GM12878 (cell line): ENCODE measurements at regions not wholly inside any gene's neighbourhood (a gene's known extent, or its start where the extent isn't known, plus 50 kb on each side); places are given as distances from the start of the nearest gene placed in this dataset.

ENCODE experiments used
- EP300 ChIP-seq, 2 experiments: fragments of 150-350 bp in 1 of 2; IDR thresholded peaks; 2 replicates each; pipeline ENCODE4 v1.6.1; 2011 to 2012; ENCODE audit warnings: low read depth in 2 of 2, low read length in 2 of 2, borderline replicate concordance in 1 of 2, improper control_type of control experiment in 1 of 2, inconsistent platforms in 1 of 2; ENCODE audit not compliant: control insufficient read depth in 1 of 2
- FOS ChIP-seq: IDR thresholded peaks from 3 replicates; pipeline ENCODE4 v1.6.1; 2011; ENCODE audit warnings: borderline replicate concordance; ENCODE audit not compliant: insufficient read length; ENCODE audit errors: extremely low read depth
- KDM1A ChIP-seq: fragments of 200-600 bp; sonication (generic); IDR thresholded peaks from 2 replicates; pipeline ENCODE4 v1.6.1; 2016; ENCODE audit warnings: borderline replicate concordance
- MYC ChIP-seq: IDR thresholded peaks from 2 replicates; pipeline ENCODE4 v1.6.1; 2011; ENCODE audit warnings: mild to moderate bottlenecking, low read length, moderate library complexity, inconsistent platforms; ENCODE audit not compliant: insufficient read depth, insufficient replicate concordance, insufficient read length, severe bottlenecking
- NFIC ChIP-seq: IDR thresholded peaks from 2 replicates; pipeline ENCODE4 v1.6.1; 2012; ENCODE audit warnings: low read depth, mild to moderate bottlenecking, inconsistent platforms, low read length, moderate library complexity
- NFYB ChIP-seq: IDR thresholded peaks from 2 replicates; pipeline ENCODE4 v1.6.1; 2011; ENCODE audit warnings: low read depth, mild to moderate bottlenecking, low read length, improper control_type of control experiment, moderate library complexity; ENCODE audit not compliant: insufficient read depth
- POU2F2 ChIP-seq: IDR thresholded peaks from 3 replicates; pipeline ENCODE4 v1.6.1; 2011; ENCODE audit warnings: low read depth, mild to moderate bottlenecking, low read length, borderline replicate concordance
- TARDBP ChIP-seq: IDR thresholded peaks from 2 replicates; pipeline ENCODE4 v1.6.1; 2016; ENCODE audit warnings: borderline replicate concordance
- TF ChIP-seq, protein P1 (sequence below), 3 experiments: IDR thresholded peaks in 2 of 3; conservative IDR thresholded peaks in 1 of 3; 2 replicates each; pipeline ENCODE4 v1.5.1; 2011; ENCODE audit warnings: low read depth in 3 of 3, low read length in 3 of 3, mild to moderate bottlenecking in 3 of 3, control low read depth in 2 of 3, moderate library complexity in 2 of 3, inconsistent platforms in 1 of 3, mixed read lengths in 1 of 3; ENCODE audit not compliant: control insufficient read depth in 2 of 3, insufficient read depth in 1 of 3; ENCODE audit errors: extremely low read depth in 1 of 3

DNA sequence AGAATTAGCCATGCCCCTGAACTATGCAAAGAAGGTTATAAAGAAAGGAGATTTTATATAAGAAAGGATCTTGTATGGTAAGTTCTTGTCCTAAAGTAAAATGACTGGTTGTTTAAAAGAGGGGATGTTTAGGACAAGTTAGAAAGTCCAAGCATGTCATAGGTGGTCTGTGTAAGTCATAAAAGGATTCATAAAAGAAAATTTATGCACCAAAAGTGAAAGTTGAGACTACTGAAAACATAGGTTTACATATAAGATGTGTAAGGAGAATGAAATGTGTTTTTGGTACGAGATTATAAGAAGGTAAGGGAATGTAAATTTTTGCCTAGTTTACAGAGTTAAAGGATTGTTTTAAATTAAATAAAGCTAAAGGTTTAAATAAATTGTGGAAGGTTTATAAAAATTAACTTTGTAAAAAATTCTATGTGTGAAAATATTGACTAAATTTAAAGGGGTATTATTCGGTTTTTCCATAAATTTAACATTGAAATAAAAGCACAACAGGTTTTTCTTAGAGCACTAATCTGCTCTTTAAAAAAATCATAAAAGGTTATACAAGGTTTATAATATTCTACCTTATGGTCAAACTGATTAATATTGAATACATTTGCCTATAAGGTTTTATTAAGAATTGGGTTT lies 93.6 kb upstream of the UST start:
- TF ChIP-seq POU2F2 = no peak
- TF ChIP-seq, protein P1, sequence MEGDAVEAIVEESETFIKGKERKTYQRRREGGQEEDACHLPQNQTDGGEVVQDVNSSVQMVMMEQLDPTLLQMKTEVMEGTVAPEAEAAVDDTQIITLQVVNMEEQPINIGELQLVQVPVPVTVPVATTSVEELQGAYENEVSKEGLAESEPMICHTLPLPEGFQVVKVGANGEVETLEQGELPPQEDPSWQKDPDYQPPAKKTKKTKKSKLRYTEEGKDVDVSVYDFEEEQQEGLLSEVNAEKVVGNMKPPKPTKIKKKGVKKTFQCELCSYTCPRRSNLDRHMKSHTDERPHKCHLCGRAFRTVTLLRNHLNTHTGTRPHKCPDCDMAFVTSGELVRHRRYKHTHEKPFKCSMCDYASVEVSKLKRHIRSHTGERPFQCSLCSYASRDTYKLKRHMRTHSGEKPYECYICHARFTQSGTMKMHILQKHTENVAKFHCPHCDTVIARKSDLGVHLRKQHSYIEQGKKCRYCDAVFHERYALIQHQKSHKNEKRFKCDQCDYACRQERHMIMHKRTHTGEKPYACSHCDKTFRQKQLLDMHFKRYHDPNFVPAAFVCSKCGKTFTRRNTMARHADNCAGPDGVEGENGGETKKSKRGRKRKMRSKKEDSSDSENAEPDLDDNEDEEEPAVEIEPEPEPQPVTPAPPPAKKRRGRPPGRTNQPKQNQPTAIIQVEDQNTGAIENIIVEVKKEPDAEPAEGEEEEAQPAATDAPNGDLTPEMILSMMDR (IDR thresholded peaks at IDR 0.05 in 2 of 3, conservative IDR thresholded peaks at IDR 0.05 in 1 of 3; ENCODE audit: control insufficient read depth in 2 of 3, extremely low read depth in 1 of 3, insufficient read depth in 1 of 3, low read depth in 3 of 3, low read length in 3 of 3) = no peak
- TF ChIP-seq NFIC = no peak
- TF ChIP-seq NFYB = no peak
- TF ChIP-seq KDM1A = no peak
- no peak for TF ChIP-seq FOS
- TF ChIP-seq EP300 (IDR thresholded peaks at IDR 0.05; ENCODE audit: borderline replicate concordance in 1 of 2, control insufficient read depth in 1 of 2, low read depth in 2 of 2, low read length in 2 of 2) = no peak
- no peak for TF ChIP-seq MYC
- TF ChIP-seq TARDBP = no peak
